ENCODE measurements at regions not wholly inside any gene's neighbourhood (a gene's known extent, or its start where the extent isn't known, plus 50 kb on each side); places are given as distances from the start of the nearest gene placed in this dataset.
"Not testable (repeated sequence)": the region's sequence is repeated elsewhere in the genome, so short reads cannot be mapped to it uniquely, and the experiment has no call there.

DNA sequence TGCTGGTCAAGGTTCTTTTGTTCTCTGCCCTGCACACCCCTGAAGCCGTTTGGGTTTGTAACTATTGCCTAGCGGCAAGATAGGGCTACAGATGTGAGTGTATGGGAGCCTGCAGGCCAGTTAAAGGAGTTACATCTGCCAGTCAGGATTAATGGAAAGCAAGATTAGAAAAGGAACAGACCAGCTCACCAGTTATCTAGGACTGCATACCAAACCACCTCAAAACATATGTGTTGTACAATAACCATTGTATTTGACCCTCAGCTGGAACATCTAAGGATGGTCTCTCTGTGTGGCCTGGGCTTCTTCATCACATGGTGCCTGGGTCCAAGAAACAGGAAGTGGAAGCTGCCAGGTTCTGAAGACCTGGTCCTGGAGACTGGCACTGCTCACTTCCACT is 52.5 kb upstream of the FBXO28 start:
- H3K27me3 ChIP-seq (ENCODE audit: low read depth, low read length), result no peaks in the 10 kb centered on the region
- no peaks in the 10 kb centered on the region for H3K4me1 ChIP-seq (ENCODE audit: control insufficient read depth in 1 of 2, insufficient read depth in 2 of 2, low read length in 2 of 2)
- no peak overlapping the region for H3K4me3 ChIP-seq (ENCODE audit: low read depth in 1 of 2, low read length in 2 of 2)
- H3K9me3 ChIP-seq (ENCODE audit: control insufficient read depth in 1 of 2, low read length in 2 of 2), result peaks cover 0 to 3% of the 10 kb centered on the region in 2 donors
- H3K27ac ChIP-seq (ENCODE audit: low read length), result no peak overlapping the region
- H3K36me3 ChIP-seq (ENCODE audit: control insufficient read depth in 1 of 2, insufficient read depth in 2 of 2, low read length in 2 of 2), result no peaks in the 10 kb centered on the region

GRCh38 chr1:224059897-224060427 is 53.9 kb upstream of the FBXO28 start:
- H3K9me3 ChIP-seq (ENCODE audit: control insufficient read depth in 1 of 2, low read length in 2 of 2), result peaks cover 0 to 3% of the 10 kb centered on the region in 2 donors
- H3K4me1 ChIP-seq (ENCODE audit: control insufficient read depth in 1 of 2, insufficient read depth in 2 of 2, low read length in 2 of 2), result no peaks in the 10 kb centered on the region
- no peak overlapping the region for H3K27ac ChIP-seq (ENCODE audit: low read length)
- no peaks in the 10 kb centered on the region for H3K27me3 ChIP-seq (ENCODE audit: low read depth, low read length)
- H3K36me3 ChIP-seq (ENCODE audit: control insufficient read depth in 1 of 2, insufficient read depth in 2 of 2, low read length in 2 of 2), result no peaks in the 10 kb centered on the region
- H3K4me3 ChIP-seq (ENCODE audit: low read depth in 1 of 2, low read length in 2 of 2), result no peak overlapping the region

- Histone ChIP-seq H3K27ac (ENCODE audit: low read length) (no peak overlapping the region), H3K4me1 (ENCODE audit: control insufficient read depth in 1 of 2, insufficient read depth in 2 of 2, low read length in 2 of 2) (no peaks in the 10 kb centered on the region), H3K36me3 (ENCODE audit: control insufficient read depth in 1 of 2, insufficient read depth in 2 of 2, low read length in 2 of 2) (no peaks in the 10 kb centered on the region), H3K9me3 (ENCODE audit: control insufficient read depth in 1 of 2, low read length in 2 of 2) (peaks cover 0 to 3% of the 10 kb centered on the region in 2 donors), H3K4me3 (ENCODE audit: low read depth in 1 of 2, low read length in 2 of 2) (no peak overlapping the region), H3K27me3 (ENCODE audit: low read depth, low read length) (no peaks in the 10 kb centered on the region)
These were observed 55.6 kb upstream of the FBXO28 start for GRCh38 chr1:224058303-224058702.

DNA sequence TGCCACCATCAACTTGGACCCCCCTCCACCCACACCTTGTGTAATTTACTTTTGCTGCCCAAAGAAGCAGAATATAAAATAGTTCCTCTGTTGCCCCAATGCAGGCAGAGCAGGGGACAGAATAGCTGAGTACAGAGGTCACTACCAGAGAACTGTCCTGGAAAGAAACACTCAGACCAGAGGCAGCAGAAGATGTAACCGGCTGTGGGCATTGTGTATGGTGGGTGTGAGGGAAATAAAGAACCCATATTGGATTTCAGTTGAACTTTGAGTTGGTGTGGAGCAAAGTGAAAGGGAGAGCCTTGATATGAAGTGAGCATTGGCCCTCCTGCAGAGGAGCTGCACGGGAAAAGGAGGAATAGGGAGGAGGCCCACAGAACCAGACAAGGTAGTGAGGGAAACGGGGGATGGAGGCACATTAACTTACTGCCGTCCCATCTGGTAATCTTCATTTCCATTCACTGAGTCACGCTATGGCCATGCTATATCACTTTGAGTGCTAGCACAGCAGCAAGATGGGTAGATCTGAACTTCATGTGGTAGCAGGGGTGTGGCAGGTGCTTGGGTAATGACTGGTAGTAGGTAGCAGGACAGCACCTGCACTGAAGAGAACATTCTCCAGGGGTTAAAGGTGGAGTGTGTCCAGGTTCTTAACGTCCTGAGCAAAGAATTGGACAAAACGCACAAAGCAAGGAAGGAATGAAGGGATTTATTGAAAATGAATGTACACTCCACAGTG is 56.3 kb upstream of the FBXO28 start:
- no peaks in the 10 kb centered on the region for H3K27me3 ChIP-seq (ENCODE audit: low read depth, low read length)
- no peak overlapping the region for H3K27ac ChIP-seq (ENCODE audit: low read length)
- H3K9me3 ChIP-seq (ENCODE audit: control insufficient read depth in 1 of 2, low read length in 2 of 2), result peaks cover 0 to 3% of the 10 kb centered on the region in 2 donors
- H3K4me1 ChIP-seq (ENCODE audit: control insufficient read depth in 1 of 2, insufficient read depth in 2 of 2, low read length in 2 of 2), result no peaks in the 10 kb centered on the region
- no peak overlapping the region for H3K4me3 ChIP-seq (ENCODE audit: low read depth in 1 of 2, low read length in 2 of 2)
- H3K36me3 ChIP-seq (ENCODE audit: control insufficient read depth in 1 of 2, insufficient read depth in 2 of 2, low read length in 2 of 2), result no peaks in the 10 kb centered on the region

GRCh38 chr1:224054611-224055010 is 59.3 kb upstream of the FBXO28 start:
- Histone ChIP-seq H3K4me1 (ENCODE audit: control insufficient read depth in 1 of 2, insufficient read depth in 2 of 2, low read length in 2 of 2) (peaks cover 0 to 4% of the 10 kb centered on the region in 2 donors), H3K36me3 (ENCODE audit: control insufficient read depth in 1 of 2, insufficient read depth in 2 of 2, low read length in 2 of 2) (no peaks in the 10 kb centered on the region), H3K4me3 (ENCODE audit: low read depth in 1 of 2, low read length in 2 of 2) (no peak overlapping the region), H3K27me3 (ENCODE audit: low read depth, low read length) (no peaks in the 10 kb centered on the region), H3K9me3 (ENCODE audit: control insufficient read depth in 1 of 2, low read length in 2 of 2) (peaks cover 0 to 3% of the 10 kb centered on the region in 2 donors), H3K27ac (ENCODE audit: low read length) (no peak overlapping the region)

DNA sequence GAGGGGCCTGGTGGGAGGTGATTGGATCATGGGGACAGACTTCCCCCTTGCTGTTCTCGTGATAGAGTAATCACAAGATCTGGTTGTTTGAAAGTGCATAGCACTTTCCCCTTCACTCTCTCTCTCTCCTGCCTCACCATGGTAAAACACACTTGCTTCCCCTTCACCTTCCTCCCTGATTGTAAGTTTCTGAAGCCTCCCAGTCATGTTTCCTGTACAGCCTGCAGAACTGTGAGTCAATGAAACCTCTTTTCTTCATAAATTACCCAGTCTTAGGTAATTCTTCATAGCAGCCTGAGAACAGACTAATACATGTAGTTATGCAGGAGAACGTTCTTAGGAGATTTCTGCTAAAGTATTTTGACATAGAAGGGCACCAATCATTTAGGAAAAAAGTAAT is 59.9 kb upstream of the FBXO28 start:
- H3K4me3 ChIP-seq (ENCODE audit: low read depth in 1 of 2, low read length in 2 of 2), result no peak overlapping the region
- peaks cover 0 to 2% of the 10 kb centered on the region in 2 donors for H3K9me3 ChIP-seq (ENCODE audit: control insufficient read depth in 1 of 2, low read length in 2 of 2)
- no peaks in the 10 kb centered on the region for H3K36me3 ChIP-seq (ENCODE audit: control insufficient read depth in 1 of 2, insufficient read depth in 2 of 2, low read length in 2 of 2)
- H3K4me1 ChIP-seq (ENCODE audit: control insufficient read depth in 1 of 2, insufficient read depth in 2 of 2, low read length in 2 of 2), result peaks cover 0 to 4% of the 10 kb centered on the region in 2 donors
- no peak overlapping the region for H3K27ac ChIP-seq (ENCODE audit: low read length)
- H3K27me3 ChIP-seq (ENCODE audit: low read depth, low read length), result no peaks in the 10 kb centered on the region

- Histone ChIP-seq H3K9me3 (ENCODE audit: control insufficient read depth in 1 of 2, low read length in 2 of 2) (no peaks in the 10 kb centered on the region), H3K27ac (ENCODE audit: low read length) (no peak overlapping the region), H3K4me3 (ENCODE audit: low read depth in 1 of 2, low read length in 2 of 2) (no peak overlapping the region), H3K36me3 (ENCODE audit: control insufficient read depth in 1 of 2, insufficient read depth in 2 of 2, low read length in 2 of 2) (no peaks in the 10 kb centered on the region), H3K4me1 (ENCODE audit: control insufficient read depth in 1 of 2, insufficient read depth in 2 of 2, low read length in 2 of 2) (peaks cover 0 to 4% of the 10 kb centered on the region in 2 donors), H3K27me3 (ENCODE audit: low read depth, low read length) (no peaks in the 10 kb centered on the region)
These were observed 60.5 kb upstream of the FBXO28 start for GRCh38 chr1:224053456-224053855.

DNA sequence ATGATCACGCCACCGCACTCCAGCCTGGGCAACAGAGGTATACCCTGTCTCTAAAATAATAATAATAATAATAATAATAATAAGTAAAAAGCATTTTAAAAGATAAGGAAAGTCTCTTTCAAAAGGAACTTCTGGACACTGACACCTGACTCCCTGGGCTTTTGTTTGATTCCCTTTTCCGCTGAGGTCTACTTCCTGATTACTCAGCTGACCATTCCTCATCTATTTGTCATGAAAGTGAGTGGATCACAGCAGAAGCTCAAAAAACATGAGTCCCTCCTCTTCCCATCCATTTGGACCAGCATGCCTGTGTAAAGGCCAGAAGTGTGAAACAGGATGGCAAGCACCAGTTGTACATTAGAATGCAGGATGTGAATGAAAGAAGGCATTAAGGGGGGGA is 61.1 kb upstream of the FBXO28 start:
- H3K27me3 ChIP-seq (ENCODE audit: low read depth, low read length), result no peaks in the 10 kb centered on the region
- H3K4me3 ChIP-seq (ENCODE audit: low read depth in 1 of 2, low read length in 2 of 2), result no peak overlapping the region
- no peak overlapping the region for H3K27ac ChIP-seq (ENCODE audit: low read length)
- H3K4me1 ChIP-seq (ENCODE audit: control insufficient read depth in 1 of 2, insufficient read depth in 2 of 2, low read length in 2 of 2), result peaks cover 0 to 4% of the 10 kb centered on the region in 2 donors
- no peaks in the 10 kb centered on the region for H3K9me3 ChIP-seq (ENCODE audit: control insufficient read depth in 1 of 2, low read length in 2 of 2)
- no peaks in the 10 kb centered on the region for H3K36me3 ChIP-seq (ENCODE audit: control insufficient read depth in 1 of 2, insufficient read depth in 2 of 2, low read length in 2 of 2)

GRCh38 chr1:224051782-224052181 is 62.1 kb upstream of the FBXO28 start:
- not testable (repeated sequence) for H3K27me3 ChIP-seq (ENCODE audit: low read depth, low read length); H3K9me3 ChIP-seq (ENCODE audit: control insufficient read depth in 1 of 2, low read length in 2 of 2); H3K36me3 ChIP-seq (ENCODE audit: control insufficient read depth in 1 of 2, insufficient read depth in 2 of 2, low read length in 2 of 2); H3K27ac ChIP-seq (ENCODE audit: low read length); H3K4me3 ChIP-seq (ENCODE audit: low read depth in 1 of 2, low read length in 2 of 2); H3K4me1 ChIP-seq (ENCODE audit: control insufficient read depth in 1 of 2, insufficient read depth in 2 of 2, low read length in 2 of 2)

- Histone ChIP-seq H3K4me3 (ENCODE audit: low read depth in 1 of 2, low read length in 2 of 2) (no peak overlapping the region), H3K36me3 (ENCODE audit: control insufficient read depth in 1 of 2, insufficient read depth in 2 of 2, low read length in 2 of 2) (no peaks in the 10 kb centered on the region), H3K9me3 (ENCODE audit: control insufficient read depth in 1 of 2, low read length in 2 of 2) (no peaks in the 10 kb centered on the region), H3K27me3 (ENCODE audit: low read depth, low read length) (no peaks in the 10 kb centered on the region), H3K27ac (ENCODE audit: low read length) (no peak overlapping the region), H3K4me1 (ENCODE audit: control insufficient read depth in 1 of 2, insufficient read depth in 2 of 2, low read length in 2 of 2) (peaks cover 0 to 4% of the 10 kb centered on the region in 2 donors)
These were observed 62.9 kb upstream of the FBXO28 start for GRCh38 chr1:224051086-224051406.

- Histone ChIP-seq H3K9me3 (ENCODE audit: control insufficient read depth in 1 of 2, low read length in 2 of 2) (no peaks in the 10 kb centered on the region), H3K27ac (ENCODE audit: low read length) (no peak overlapping the region), H3K4me3 (ENCODE audit: low read depth in 1 of 2, low read length in 2 of 2) (no peak overlapping the region), H3K36me3 (ENCODE audit: control insufficient read depth in 1 of 2, insufficient read depth in 2 of 2, low read length in 2 of 2) (no peaks in the 10 kb centered on the region), H3K4me1 (ENCODE audit: control insufficient read depth in 1 of 2, insufficient read depth in 2 of 2, low read length in 2 of 2) (peaks cover 0 to 4% of the 10 kb centered on the region in 2 donors), H3K27me3 (ENCODE audit: low read depth, low read length) (no peaks in the 10 kb centered on the region)
These were observed 66.4 kb upstream of the FBXO28 start for GRCh38 chr1:224047538-224047937.

DNA sequence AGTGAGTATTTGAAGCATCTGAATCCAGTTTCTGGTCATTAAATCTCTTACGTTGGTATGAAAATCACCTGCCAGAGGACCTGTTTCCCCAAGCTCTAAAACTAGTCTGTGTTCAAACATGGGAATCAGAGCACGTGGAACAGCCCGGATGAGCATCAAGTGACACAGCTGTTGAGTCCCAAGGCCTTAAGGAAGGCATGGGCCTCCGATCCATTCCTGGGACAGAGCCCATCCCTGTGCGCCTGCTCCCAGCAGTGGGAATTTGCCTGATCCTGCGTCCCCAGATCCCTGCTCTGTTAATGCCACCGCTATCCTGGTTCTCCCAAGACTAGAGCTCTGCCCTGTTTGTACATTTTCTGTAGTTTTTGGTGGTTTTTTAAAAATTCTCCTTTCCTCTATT is 68.4 kb upstream of the FBXO28 start:
- H3K9me3 ChIP-seq (ENCODE audit: control insufficient read depth in 1 of 2, low read length in 2 of 2), result no peaks in the 10 kb centered on the region
- peaks cover 0 to under 1% of the 10 kb centered on the region in 2 donors for H3K4me1 ChIP-seq (ENCODE audit: control insufficient read depth in 1 of 2, insufficient read depth in 2 of 2, low read length in 2 of 2)
- no peaks in the 10 kb centered on the region for H3K27me3 ChIP-seq (ENCODE audit: low read depth, low read length)
- no peak overlapping the region for H3K4me3 ChIP-seq (ENCODE audit: low read depth in 1 of 2, low read length in 2 of 2)
- no peak overlapping the region for H3K27ac ChIP-seq (ENCODE audit: low read length)
- H3K36me3 ChIP-seq (ENCODE audit: control insufficient read depth in 1 of 2, insufficient read depth in 2 of 2, low read length in 2 of 2), result no peaks in the 10 kb centered on the region
